ENCODE measurements at regions not wholly inside any gene's neighbourhood (a gene's known extent, or its start where the extent isn't known, plus 50 kb on each side); places are given as distances from the start of the nearest gene placed in this dataset.
A peak's percentile ranks its signal among the peaks of the same experiment; 100 is the strongest.
"Not testable (repeated sequence)": the region's sequence is repeated elsewhere in the genome, so short reads cannot be mapped to it uniquely, and the experiment has no call there.

GRCh38 chr2:131641414-131642206 lies 113.9 kb downstream of the CCDC74A start:
- DNase-seq = no peak

- DNase-seq = not testable (repeated sequence)
These were observed 115.5 kb downstream of the CCDC74A start for GRCh38 chr2:131643180-131643579.

- DNase-seq = no peak
These were observed 117.6 kb downstream of the CCDC74A start for GRCh38 chr2:131645177-131645765.

- not testable (repeated sequence) for DNase-seq
These were observed 118.5 kb downstream of the CCDC74A start for GRCh38 chr2:131646220-131646619.

- no peak for DNase-seq
These were observed 119.1 kb downstream of the CCDC74A start for GRCh38 chr2:131646669-131647297.

GRCh38 chr2:131648565-131648964 lies 120.9 kb downstream of the CCDC74A start:
- DNase-seq = not testable (repeated sequence)

GRCh38 chr2:131652246-131652645 lies 124.6 kb downstream of the CCDC74A start:
- not testable (repeated sequence) for DNase-seq

- not testable (repeated sequence) for DNase-seq
These were observed 126.4 kb downstream of the CCDC74A start for GRCh38 chr2:131654107-131654506.

- no peak for DNase-seq
These were observed 129.3 kb downstream of the CCDC74A start for GRCh38 chr2:131656816-131657633.

GRCh38 chr2:131657895-131658768 lies 130.4 kb downstream of the CCDC74A start:
- no peak for DNase-seq

- DNase-seq = no peak
These were observed 131.1 kb downstream of the CCDC74A start for GRCh38 chr2:131658769-131659131.

- DNase-seq = no peak
These were observed 131.5 kb downstream of the CCDC74A start for GRCh38 chr2:131659168-131659572.

- DNase-seq = not testable (repeated sequence)
These were observed 133.6 kb downstream of the CCDC74A start for GRCh38 chr2:131661101-131661782.

- not testable (repeated sequence) for DNase-seq
These were observed 134.3 kb downstream of the CCDC74A start for GRCh38 chr2:131661884-131662535.

GRCh38 chr2:131663501-131663900 lies 135.8 kb downstream of the CCDC74A start:
- DNase-seq = peak; percentile 54

GRCh38 chr2:131665716-131666115 lies 138.0 kb downstream of the CCDC74A start:
- DNase-seq = peak; percentile 72

GRCh38 chr2:131668794-131669540 lies 141.3 kb downstream of the CCDC74A start:
- DNase-seq = peak; percentile 86

GRCh38 chr2:131671841-131672470 lies 144.3 kb downstream of the CCDC74A start:
- peak; percentile 69 for DNase-seq
